KMS-11 (cell line): ENCODE measurements at regions not wholly inside any gene's neighbourhood (a gene's known extent, or its start where the extent isn't known, plus 50 kb on each side); places are given as distances from the start of the nearest gene placed in this dataset.

Source experiments
- H2AFZ ChIP-seq: fragments of 200-600 bp; sonication (generic); 2 replicates; pipeline ENCODE4 v1.6.1; 2016; ENCODE audit warnings: antibody characterized with exemption, mixed run types, low read depth
- H3K27ac ChIP-seq: fragments of 200-600 bp; sonication (generic); 2 replicates; pipeline ENCODE4 v1.6.1; 2016; ENCODE audit warnings: mild to moderate bottlenecking, mixed run types
- H3K27me3 ChIP-seq: fragments of 200-600 bp; sonication (generic); 2 replicates; pipeline ENCODE4 v1.6.1; 2017; ENCODE audit warnings: mild to moderate bottlenecking, low read depth, mixed run types, moderate library complexity; ENCODE audit not compliant: insufficient read depth
- H3K36me3 ChIP-seq: fragments of 200-600 bp; sonication (generic); 2 replicates; pipeline ENCODE4 v1.6.1; 2017; ENCODE audit warnings: mild to moderate bottlenecking, mixed run types; ENCODE audit not compliant: insufficient read depth
- H3K4me1 ChIP-seq: fragments of 200-600 bp; sonication (generic); 2 replicates; pipeline ENCODE4 v1.6.1; 2016; ENCODE audit warnings: mild to moderate bottlenecking, low read depth, mixed run types; ENCODE audit not compliant: poor library complexity, severe bottlenecking
- H3K4me2 ChIP-seq: fragments of 200-600 bp; sonication (generic); 2 replicates; pipeline ENCODE4 v1.7.0; 2016; ENCODE audit warnings: mild to moderate bottlenecking, mixed run types
- H3K4me3 ChIP-seq: fragments of 200-600 bp; sonication (generic); IDR thresholded peaks from 2 replicates; pipeline ENCODE4 v1.6.1; 2017; ENCODE audit warnings: low read depth, low read length, mixed read lengths; ENCODE audit not compliant: insufficient read depth
- H3K79me2 ChIP-seq: fragments of 200-600 bp; sonication (generic); 2 replicates; pipeline ENCODE4 v1.6.1; 2016; ENCODE audit warnings: low read depth, mixed run types; ENCODE audit not compliant: insufficient read depth
- H3K9ac ChIP-seq: fragments of 200-600 bp; sonication (generic); 2 replicates; pipeline ENCODE4 v1.6.1; 2016; ENCODE audit warnings: mild to moderate bottlenecking, mixed run types
- H4K20me1 ChIP-seq: fragments of 200-600 bp; sonication (generic); 2 replicates; pipeline ENCODE4 v1.6.1; 2016; ENCODE audit warnings: mild to moderate bottlenecking, mixed run types; ENCODE audit not compliant: insufficient read depth
- TF ChIP-seq, protein P1 (sequence below): fragments of 200-600 bp; sonication (generic); conservative IDR thresholded peaks from 2 replicates; pipeline ENCODE4 v1.6.1; 2017; ENCODE audit warnings: low read depth, mild to moderate bottlenecking, antibody characterized with exemption, low read length, moderate library complexity, mixed read lengths

DNA sequence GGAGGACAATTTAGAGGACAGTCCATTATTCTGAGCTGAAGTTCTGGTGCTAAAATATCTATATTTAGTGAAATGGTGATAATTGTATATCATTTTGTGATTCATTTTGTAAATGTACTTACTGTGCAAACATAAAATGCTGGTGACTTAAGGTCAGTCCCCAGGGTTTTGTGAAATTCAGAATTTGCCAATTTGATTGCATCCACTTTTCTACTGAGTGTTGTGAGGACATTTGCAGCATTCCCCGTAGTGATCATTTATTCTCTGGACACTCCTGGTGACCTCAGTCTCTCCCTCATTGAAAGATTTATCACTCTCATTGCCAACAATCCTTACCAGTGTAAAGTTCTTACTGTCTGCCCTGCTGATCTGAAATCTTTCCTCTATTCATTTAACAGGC lies 98.2 kb downstream of the SOCS6 start:
- Histone ChIP-seq H3K4me3 (no peak overlapping the region), H4K20me1 (no peaks in the 10 kb centered on the region), H3K9ac (no peak overlapping the region), H3K4me2 (no peak overlapping the region), H3K4me1 (peaks cover 24% of the 10 kb centered on the region), H2AFZ (no peak overlapping the region), H3K27me3 (no peaks in the 10 kb centered on the region), H3K79me2 (no peaks in the 10 kb centered on the region), H3K36me3 (no peaks in the 10 kb centered on the region), H3K27ac (no peak overlapping the region)
- TF ChIP-seq, protein P1, sequence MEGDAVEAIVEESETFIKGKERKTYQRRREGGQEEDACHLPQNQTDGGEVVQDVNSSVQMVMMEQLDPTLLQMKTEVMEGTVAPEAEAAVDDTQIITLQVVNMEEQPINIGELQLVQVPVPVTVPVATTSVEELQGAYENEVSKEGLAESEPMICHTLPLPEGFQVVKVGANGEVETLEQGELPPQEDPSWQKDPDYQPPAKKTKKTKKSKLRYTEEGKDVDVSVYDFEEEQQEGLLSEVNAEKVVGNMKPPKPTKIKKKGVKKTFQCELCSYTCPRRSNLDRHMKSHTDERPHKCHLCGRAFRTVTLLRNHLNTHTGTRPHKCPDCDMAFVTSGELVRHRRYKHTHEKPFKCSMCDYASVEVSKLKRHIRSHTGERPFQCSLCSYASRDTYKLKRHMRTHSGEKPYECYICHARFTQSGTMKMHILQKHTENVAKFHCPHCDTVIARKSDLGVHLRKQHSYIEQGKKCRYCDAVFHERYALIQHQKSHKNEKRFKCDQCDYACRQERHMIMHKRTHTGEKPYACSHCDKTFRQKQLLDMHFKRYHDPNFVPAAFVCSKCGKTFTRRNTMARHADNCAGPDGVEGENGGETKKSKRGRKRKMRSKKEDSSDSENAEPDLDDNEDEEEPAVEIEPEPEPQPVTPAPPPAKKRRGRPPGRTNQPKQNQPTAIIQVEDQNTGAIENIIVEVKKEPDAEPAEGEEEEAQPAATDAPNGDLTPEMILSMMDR: no peak

DNA sequence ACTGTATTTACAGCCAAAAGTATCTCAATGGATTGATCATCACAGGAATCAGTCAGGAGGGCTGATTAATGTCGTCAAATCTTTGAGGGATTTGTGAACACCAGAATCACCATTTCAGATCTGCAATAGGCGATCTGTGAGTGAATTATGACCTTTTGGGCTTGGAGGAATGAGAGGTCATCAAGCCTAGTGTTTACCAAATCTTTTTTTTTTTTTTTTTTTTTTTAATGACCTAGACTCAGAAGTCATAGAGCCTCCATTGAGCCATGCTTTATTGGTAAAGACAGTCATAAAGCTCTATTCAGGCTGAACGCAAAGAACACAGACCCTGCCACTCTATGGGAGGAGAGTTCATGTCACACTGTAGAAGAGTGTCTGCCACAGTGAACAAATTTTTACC lies 97.7 kb downstream of the SOCS6 start:
- Histone ChIP-seq H3K4me3 (no peak overlapping the region), H2AFZ (no peak overlapping the region), H3K27ac (no peak overlapping the region), H3K79me2 (no peaks in the 10 kb centered on the region), H4K20me1 (no peaks in the 10 kb centered on the region), H3K9ac (no peak overlapping the region), H3K27me3 (no peaks in the 10 kb centered on the region), H3K4me2 (no peak overlapping the region), H3K36me3 (no peaks in the 10 kb centered on the region), H3K4me1 (peaks cover 24% of the 10 kb centered on the region)
- TF ChIP-seq, protein P1: no peak

- Histone ChIP-seq H3K27ac (peak overlapping the region; percentile 56; the same call in 1 of the 2 replicates), H3K4me2 (peak overlapping the region; percentile 49), H4K20me1 (no peaks in the 10 kb centered on the region), H3K27me3 (no peaks in the 10 kb centered on the region), H3K79me2 (no peaks in the 10 kb centered on the region), H2AFZ (peak overlapping the region; percentile 64), H3K4me1 (peaks cover 24% of the 10 kb centered on the region), H3K4me3 (no peak overlapping the region), H3K36me3 (no peaks in the 10 kb centered on the region), H3K9ac (no peak overlapping the region; the same call in 1 of the 2 replicates)
- TF ChIP-seq, protein P1: no peak
Observed at GRCh38 chr18:70385474-70385873, 96.6 kb downstream of the SOCS6 start.

DNA sequence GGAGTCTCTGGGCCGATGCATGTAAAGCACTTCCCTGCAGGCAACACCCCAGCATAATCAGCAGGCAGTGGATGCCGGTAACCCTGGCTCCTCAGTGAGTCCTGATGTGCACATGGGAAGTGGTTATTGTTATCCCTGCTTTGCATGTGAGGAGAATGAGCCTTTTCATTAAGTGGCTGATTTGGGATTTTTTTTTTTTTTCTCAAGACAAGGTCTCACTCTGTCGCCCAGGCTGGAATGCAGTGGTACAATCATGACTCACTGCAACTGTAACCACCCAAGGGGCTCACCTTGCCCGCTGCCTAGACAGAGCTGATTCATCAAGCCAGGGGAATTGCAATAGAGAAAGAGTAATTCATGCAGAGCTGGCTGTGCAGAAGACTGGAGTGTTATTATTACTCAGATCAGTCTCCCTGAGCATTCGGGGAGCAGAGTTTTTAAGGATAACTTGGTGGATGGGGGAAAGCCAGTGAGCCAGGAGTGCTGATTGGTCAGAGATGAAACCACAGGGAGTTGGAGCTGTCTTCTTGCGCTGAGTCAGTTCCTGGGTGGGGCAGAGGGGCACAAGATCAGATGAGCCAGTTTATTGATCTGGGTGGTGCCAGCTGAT lies 95.4 kb downstream of the SOCS6 start:
- Histone ChIP-seq H3K79me2 (no peaks in the 10 kb centered on the region), H4K20me1 (no peaks in the 10 kb centered on the region), H3K27me3 (no peaks in the 10 kb centered on the region), H3K36me3 (no peaks in the 10 kb centered on the region), H3K27ac (peak overlapping the region; percentile 56), H3K4me2 (peak overlapping the region; percentile 49), H3K4me3 (no peak overlapping the region), H2AFZ (peak overlapping the region; percentile 64), H3K9ac (peak overlapping the region; percentile 2; the same call in 1 of the 2 replicates), H3K4me1 (peaks cover 24% of the 10 kb centered on the region)
- TF ChIP-seq, protein P1: no peak
